ENCODE measurements at regions not wholly inside any gene's neighbourhood (a gene's known extent, or its start where the extent isn't known, plus 50 kb on each side); places are given as distances from the start of the nearest gene placed in this dataset.

DNA sequence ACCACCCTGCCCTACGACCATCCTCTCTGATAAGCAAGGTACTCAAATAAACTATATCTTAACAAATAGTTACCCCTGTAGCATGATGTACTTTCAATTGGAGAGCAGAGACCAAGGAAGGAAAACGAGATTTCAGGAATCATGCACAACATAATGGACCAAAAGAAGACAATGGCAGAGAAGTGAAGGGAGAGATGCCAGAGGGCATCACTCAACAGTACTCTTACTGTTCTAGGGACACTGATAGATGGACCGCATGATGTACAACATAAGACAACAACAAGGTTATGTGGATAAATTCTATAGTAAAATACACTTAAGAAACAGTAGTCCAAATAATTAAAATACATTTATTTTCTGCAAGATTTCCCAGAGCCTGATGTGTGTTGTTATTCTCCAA lies 77.5 kb upstream of the IFNG-AS1 start:
- POLR2A ChIA-PET, result no interaction called here
- H3K9me3 ChIP-seq (replicated peaks; ENCODE audit: control insufficient read depth, insufficient read depth, low read length), result no peaks in the 10 kb centered on the region
- DNase-seq (ENCODE audit: low read depth, low spot score) (no peak), FAIRE-seq (no peak)
- H3K9ac ChIP-seq (replicated peaks; ENCODE audit: extremely low read depth, insufficient read depth, low read length), result no peak overlapping the region
- no peak for TF ChIP-seq FOS (IDR thresholded peaks at IDR 0.05; ENCODE audit: borderline replicate concordance, insufficient read depth, low read length)
- TF ChIP-seq POLR2A (IDR thresholded peaks at IDR 0.05; ENCODE audit: low read depth, low read length), result no peak
- no peak for TF ChIP-seq MYC (IDR thresholded peaks at IDR 0.05; ENCODE audit: low read depth, low read length)
- no peak for TF ChIP-seq GATA2 (IDR thresholded peaks at IDR 0.05; ENCODE audit: insufficient read depth, insufficient read length, low read depth, low read length)
- no peak for TF ChIP-seq EZH2 (IDR thresholded peaks at IDR 0.05; ENCODE audit: borderline replicate concordance, low read depth, low read length, severe bottlenecking)
- TF ChIP-seq, protein P1, sequence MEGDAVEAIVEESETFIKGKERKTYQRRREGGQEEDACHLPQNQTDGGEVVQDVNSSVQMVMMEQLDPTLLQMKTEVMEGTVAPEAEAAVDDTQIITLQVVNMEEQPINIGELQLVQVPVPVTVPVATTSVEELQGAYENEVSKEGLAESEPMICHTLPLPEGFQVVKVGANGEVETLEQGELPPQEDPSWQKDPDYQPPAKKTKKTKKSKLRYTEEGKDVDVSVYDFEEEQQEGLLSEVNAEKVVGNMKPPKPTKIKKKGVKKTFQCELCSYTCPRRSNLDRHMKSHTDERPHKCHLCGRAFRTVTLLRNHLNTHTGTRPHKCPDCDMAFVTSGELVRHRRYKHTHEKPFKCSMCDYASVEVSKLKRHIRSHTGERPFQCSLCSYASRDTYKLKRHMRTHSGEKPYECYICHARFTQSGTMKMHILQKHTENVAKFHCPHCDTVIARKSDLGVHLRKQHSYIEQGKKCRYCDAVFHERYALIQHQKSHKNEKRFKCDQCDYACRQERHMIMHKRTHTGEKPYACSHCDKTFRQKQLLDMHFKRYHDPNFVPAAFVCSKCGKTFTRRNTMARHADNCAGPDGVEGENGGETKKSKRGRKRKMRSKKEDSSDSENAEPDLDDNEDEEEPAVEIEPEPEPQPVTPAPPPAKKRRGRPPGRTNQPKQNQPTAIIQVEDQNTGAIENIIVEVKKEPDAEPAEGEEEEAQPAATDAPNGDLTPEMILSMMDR (IDR thresholded peaks at IDR 0.05; ENCODE audit: extremely low read depth in 1 of 2, insufficient read depth in 1 of 2, low read depth in 1 of 2, low read length in 2 of 2), result no peak
- TF ChIP-seq POLR2AphosphoS5 (IDR thresholded peaks at IDR 0.05; ENCODE audit: insufficient read depth, low read depth, low read length), result no peak
- no peaks in the 10 kb centered on the region for H3K36me3 ChIP-seq (ENCODE audit: control insufficient read depth in 2 of 2, extremely low read depth in 1 of 2, insufficient read depth in 2 of 2, low read length in 2 of 2)
- H3K4me1 ChIP-seq (ENCODE audit: control insufficient read depth, extremely low read depth, insufficient read depth, low read length), result no peaks in the 10 kb centered on the region
- dilution Hi-C loops (cut with MboI; ENCODE audit: extremely low pct_ligation_motif_present, low sequenced_read_pairs) (no loop called here), intact Hi-C loops (cut with micrococcal nuclease) (no loop called here)
- no peak overlapping the region for H3K4me3 ChIP-seq (replicated peaks in 1 of 3; ENCODE audit: insufficient read depth in 1 of 3, low read depth in 1 of 3, low read length in 3 of 3)
- H3K27ac ChIP-seq (ENCODE audit: insufficient read depth, low read depth, low read length), result no peak overlapping the region
- no peak overlapping the region for H2AFZ ChIP-seq (ENCODE audit: low read depth, low read length)
- no peaks in the 10 kb centered on the region for H4K20me1 ChIP-seq (replicated peaks; ENCODE audit: control insufficient read depth, extremely low read depth, insufficient read depth, low read length)
- no peaks in the 10 kb centered on the region for H3K9me1 ChIP-seq (replicated peaks; ENCODE audit: control insufficient read depth, extremely low read depth, insufficient read depth, low read length)
- CTCF ChIA-PET, result no interaction called here
- no peak overlapping the region for H3K4me2 ChIP-seq (ENCODE audit: insufficient read depth, low read length)
- H3K27me3 ChIP-seq (ENCODE audit: control insufficient read depth in 2 of 2, insufficient read depth in 2 of 2, low read length in 2 of 2), result no peaks in the 10 kb centered on the region
- no TSS peak for BruUV-seq (replicated peaks)
- no peaks in the 10 kb centered on the region for H3K79me2 ChIP-seq (ENCODE audit: control insufficient read depth, insufficient read depth, low read length)
